ENCODE measurements at regions not wholly inside any gene's neighbourhood (a gene's known extent, or its start where the extent isn't known, plus 50 kb on each side); places are given as distances from the start of the nearest gene placed in this dataset.

DNA sequence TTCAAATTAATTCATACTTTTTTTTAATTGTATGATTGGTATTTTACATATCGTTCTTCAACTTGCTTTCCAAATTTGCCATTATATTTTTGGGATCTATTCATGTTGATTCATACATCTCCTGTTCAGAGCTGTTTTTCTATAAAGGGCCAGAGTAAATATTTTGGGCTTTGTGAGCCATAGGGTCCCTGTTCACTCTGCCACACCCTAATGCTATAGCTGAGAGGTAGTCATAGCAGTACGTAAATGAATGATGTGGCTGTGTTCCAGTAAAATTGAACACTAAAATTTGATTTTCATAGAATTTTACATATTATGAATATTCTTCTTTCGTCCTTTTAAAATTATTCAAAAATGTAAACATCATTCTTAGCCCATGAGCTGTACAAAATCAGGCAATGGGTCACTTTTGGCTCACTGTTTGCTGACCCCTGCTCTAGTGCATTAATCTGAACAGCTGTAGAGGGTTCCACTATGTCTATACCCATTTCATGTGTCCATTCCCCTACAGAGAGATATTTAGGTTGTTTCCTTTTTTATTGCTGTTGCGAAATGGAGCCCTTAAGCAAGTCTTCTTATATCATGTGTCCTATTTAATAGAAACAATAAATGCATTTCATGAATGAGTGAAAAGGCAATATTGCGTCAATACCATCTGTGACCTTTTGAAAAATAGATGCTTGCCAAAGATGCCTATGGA is 136.4 kb upstream of the SALL4 start:
- H3K27ac Mint-ChIP-seq (ENCODE audit: unreplicated experiment): no peak overlapping the region
- TF ChIP-seq, protein P1, sequence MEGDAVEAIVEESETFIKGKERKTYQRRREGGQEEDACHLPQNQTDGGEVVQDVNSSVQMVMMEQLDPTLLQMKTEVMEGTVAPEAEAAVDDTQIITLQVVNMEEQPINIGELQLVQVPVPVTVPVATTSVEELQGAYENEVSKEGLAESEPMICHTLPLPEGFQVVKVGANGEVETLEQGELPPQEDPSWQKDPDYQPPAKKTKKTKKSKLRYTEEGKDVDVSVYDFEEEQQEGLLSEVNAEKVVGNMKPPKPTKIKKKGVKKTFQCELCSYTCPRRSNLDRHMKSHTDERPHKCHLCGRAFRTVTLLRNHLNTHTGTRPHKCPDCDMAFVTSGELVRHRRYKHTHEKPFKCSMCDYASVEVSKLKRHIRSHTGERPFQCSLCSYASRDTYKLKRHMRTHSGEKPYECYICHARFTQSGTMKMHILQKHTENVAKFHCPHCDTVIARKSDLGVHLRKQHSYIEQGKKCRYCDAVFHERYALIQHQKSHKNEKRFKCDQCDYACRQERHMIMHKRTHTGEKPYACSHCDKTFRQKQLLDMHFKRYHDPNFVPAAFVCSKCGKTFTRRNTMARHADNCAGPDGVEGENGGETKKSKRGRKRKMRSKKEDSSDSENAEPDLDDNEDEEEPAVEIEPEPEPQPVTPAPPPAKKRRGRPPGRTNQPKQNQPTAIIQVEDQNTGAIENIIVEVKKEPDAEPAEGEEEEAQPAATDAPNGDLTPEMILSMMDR (IDR thresholded peaks at IDR 0.05; ENCODE audit: unreplicated experiment): no peak
- CTCF ChIA-PET: no interaction called here

DNA sequence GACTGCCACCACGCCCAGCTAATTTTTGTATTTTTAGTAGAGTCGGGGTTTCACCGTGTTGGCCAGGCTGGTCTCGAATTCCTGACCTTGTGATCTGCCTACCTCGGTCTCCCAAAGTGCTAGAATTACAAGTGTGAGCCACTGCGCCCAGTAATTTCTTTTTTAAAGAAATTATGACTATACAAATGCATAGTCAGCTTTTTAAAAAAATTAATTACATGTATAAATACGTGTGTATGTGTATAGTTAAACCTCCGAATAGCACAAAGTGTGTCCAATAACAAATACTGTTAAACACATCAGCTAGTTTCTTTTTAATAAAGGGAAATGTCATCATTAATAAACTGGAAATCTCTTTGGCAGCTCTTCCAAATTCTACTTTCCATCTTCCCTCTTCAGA is 135.5 kb upstream of the SALL4 start:
- Mint-ChIP-seq H3K4me3 (ENCODE audit: low read depth, unreplicated experiment) (no peak overlapping the region), H3K27ac (ENCODE audit: unreplicated experiment) (no peak overlapping the region), H3K36me3 (ENCODE audit: insufficient read depth, unreplicated experiment) (no peaks in the 10 kb centered on the region), H3K27me3 (ENCODE audit: unreplicated experiment) (no peaks in the 10 kb centered on the region), H3K9me3 (ENCODE audit: low read depth, unreplicated experiment) (no peaks in the 10 kb centered on the region), H3K4me1 (ENCODE audit: low read depth, unreplicated experiment) (no peaks in the 10 kb centered on the region)
- TF ChIP-seq, protein P1 (IDR thresholded peaks at IDR 0.05; ENCODE audit: unreplicated experiment): no peak
- no TSS peak for BruUV-seq (replicated peaks)
- intact Hi-C loops (cut with micrococcal nuclease; ENCODE audit: unreplicated experiment): no loop called here
- CTCF ChIA-PET: interaction anchor here (0.5 kb wide), 1 partner anchor 757 kb away, joined by 4 read pairs; no protein-coding TSS in a partner anchor
- DNase-seq: no peak

More for the DNA sequence above, 136.4 kb upstream of the SALL4 start:
- no peak overlapping the region for H3K4me3 Mint-ChIP-seq (ENCODE audit: low read depth, unreplicated experiment)
- intact Hi-C loops (cut with micrococcal nuclease; ENCODE audit: unreplicated experiment): no loop called here
- no peaks in the 10 kb centered on the region for H3K9me3 Mint-ChIP-seq (ENCODE audit: low read depth, unreplicated experiment)
- no peaks in the 10 kb centered on the region for H3K36me3 Mint-ChIP-seq (ENCODE audit: insufficient read depth, unreplicated experiment)
- H3K4me1 Mint-ChIP-seq (ENCODE audit: low read depth, unreplicated experiment): no peaks in the 10 kb centered on the region
- no TSS peak for BruUV-seq (replicated peaks)
- H3K27me3 Mint-ChIP-seq (ENCODE audit: unreplicated experiment): no peaks in the 10 kb centered on the region
- no peak for DNase-seq

DNA sequence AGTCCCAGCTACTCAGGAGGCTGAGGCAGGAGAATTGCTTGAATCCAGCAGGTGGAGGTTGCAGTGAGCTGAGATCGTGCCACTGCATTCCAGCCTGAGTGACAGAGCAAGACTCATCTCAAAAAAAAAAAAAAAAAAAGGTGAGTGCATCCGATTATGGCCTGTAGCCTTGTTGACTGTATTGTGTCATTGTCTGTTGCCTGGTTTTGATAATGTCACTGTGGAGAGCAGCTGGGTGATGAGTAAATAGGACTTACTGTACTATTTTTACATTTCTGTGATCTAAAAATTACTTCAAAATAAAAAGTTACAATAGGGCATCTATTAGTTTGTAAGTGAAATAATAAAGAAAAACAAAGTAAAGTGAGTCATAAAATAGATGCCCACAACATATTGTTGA is 134.1 kb upstream of the SALL4 start:
- H3K27ac Mint-ChIP-seq (ENCODE audit: unreplicated experiment): no peak overlapping the region
- BruUV-seq (replicated peaks): no TSS peak

DNA sequence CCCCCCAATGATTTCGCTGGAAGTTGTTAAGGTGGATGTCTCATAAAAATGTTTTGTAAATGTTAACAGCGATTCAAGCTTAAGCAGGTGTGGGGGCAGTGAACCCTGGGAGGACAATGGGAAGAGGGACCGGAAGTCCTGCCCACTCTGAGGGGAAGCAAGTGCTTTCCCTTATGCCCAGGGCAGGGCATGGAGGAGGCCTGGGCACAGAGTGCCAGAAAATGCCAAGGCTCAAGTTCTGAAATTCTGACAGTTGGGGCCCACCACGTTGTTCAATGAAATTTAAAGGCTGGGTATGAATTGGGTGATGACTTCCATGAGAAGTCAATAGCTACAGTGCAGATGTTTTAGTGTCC is 132.7 kb upstream of the SALL4 start:
- CTCF ChIA-PET: interaction anchor here (0.6 to 1.2 kb wide), 3 partner anchors 12 to 258 kb away, joined by 3 to 5 read pairs (median 3); no protein-coding TSS in a partner anchor
- Mint-ChIP-seq H3K4me3 (ENCODE audit: low read depth, unreplicated experiment) (no peak overlapping the region), H3K36me3 (ENCODE audit: insufficient read depth, unreplicated experiment) (no peaks in the 10 kb centered on the region), H3K9me3 (ENCODE audit: low read depth, unreplicated experiment) (no peaks in the 10 kb centered on the region), H3K4me1 (ENCODE audit: low read depth, unreplicated experiment) (no peaks in the 10 kb centered on the region), H3K27me3 (ENCODE audit: unreplicated experiment) (no peaks in the 10 kb centered on the region), H3K27ac (ENCODE audit: unreplicated experiment) (no peak overlapping the region)
- intact Hi-C loops (cut with micrococcal nuclease; ENCODE audit: unreplicated experiment): no loop called here
- no TSS peak for BruUV-seq (replicated peaks)
- DNase-seq: no peak
- TF ChIP-seq, protein P1 (IDR thresholded peaks at IDR 0.05; ENCODE audit: unreplicated experiment): no peak

More for the DNA sequence above, 134.1 kb upstream of the SALL4 start:
- CTCF ChIA-PET: interaction anchor here (0.7 kb wide), 2 partner anchors 31 to 468 kb away, joined by 5 to 6 read pairs; no protein-coding TSS in a partner anchor
- Mint-ChIP-seq H3K4me3 (ENCODE audit: low read depth, unreplicated experiment) (no peak overlapping the region), H3K9me3 (ENCODE audit: low read depth, unreplicated experiment) (no peaks in the 10 kb centered on the region), H3K4me1 (ENCODE audit: low read depth, unreplicated experiment) (no peaks in the 10 kb centered on the region), H3K36me3 (ENCODE audit: insufficient read depth, unreplicated experiment) (no peaks in the 10 kb centered on the region), H3K27me3 (ENCODE audit: unreplicated experiment) (no peaks in the 10 kb centered on the region)
- intact Hi-C loops (cut with micrococcal nuclease; ENCODE audit: unreplicated experiment): no loop called here
- TF ChIP-seq, protein P1 (IDR thresholded peaks at IDR 0.05; ENCODE audit: unreplicated experiment): no peak
- no peak for DNase-seq
